ENCODE measurements at regions not wholly inside any gene's neighbourhood (a gene's known extent, or its start where the extent isn't known, plus 50 kb on each side); places are given as distances from the start of the nearest gene placed in this dataset.

- ATAC-seq = no peak
- Histone ChIP-seq H3K27ac (no peak overlapping the region), H3K9me3 (peaks cover 0 to 5% (median 0%) of the 10 kb centered on the region in 3 donors), H3K36me3 (replicated peaks in 1 of 2; ENCODE audit: insufficient read depth in 1 of 2, low read depth in 2 of 2) (no peaks in the 10 kb centered on the region), H3K4me1 (no peaks in the 10 kb centered on the region), H3K4me3 (no peak overlapping the region), H3K27me3 (no peaks in the 10 kb centered on the region)
- TF ChIP-seq CTCF (IDR thresholded peaks at IDR 0.05) (no peak), POLR2A (IDR thresholded peaks at IDR 0.05) (no peak)
- intact Hi-C loops (cut with DNase I) = no loop called here
- DNase-seq = no peak
- WGBS, 2 donors = 77 to 92% methylated on average over 2 of the region's 2 CpGs
Observed at GRCh38 chr18:8893221-8893620, 187.9 kb downstream of the MTCL1 start.

DNA sequence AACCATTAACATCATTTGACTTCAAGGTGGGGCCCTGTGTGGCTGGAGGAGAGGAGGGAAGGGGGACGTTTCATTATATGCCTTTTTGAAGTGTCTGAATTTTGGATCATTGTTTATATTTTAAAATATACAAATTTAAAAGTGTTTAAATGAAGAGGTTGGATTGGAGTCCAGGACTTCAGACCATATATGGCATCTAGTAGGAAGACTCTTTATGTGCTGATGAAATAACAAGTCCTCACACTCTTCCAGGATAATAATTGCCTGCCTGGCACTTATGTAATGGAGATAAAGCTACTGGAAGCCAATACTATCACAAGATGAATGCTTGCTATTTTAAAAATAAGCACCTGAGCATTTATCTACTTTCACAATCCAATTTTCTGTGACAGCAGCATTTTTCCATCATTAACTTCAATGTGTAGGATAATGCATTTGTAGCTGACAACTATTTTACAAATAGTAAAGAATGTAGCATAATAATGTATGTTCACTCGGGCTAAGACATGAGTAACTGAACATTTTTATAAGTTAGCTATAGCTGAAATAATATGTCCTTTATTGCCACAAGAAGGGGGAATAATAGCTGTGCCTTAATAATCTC is 188.4 kb downstream of the MTCL1 start:
- H3K36me3 ChIP-seq (replicated peaks in 1 of 2; ENCODE audit: insufficient read depth in 1 of 2, low read depth in 2 of 2) = no peaks in the 10 kb centered on the region
- intact Hi-C loops (cut with DNase I) = no loop called here
- TF ChIP-seq CTCF (IDR thresholded peaks at IDR 0.05) = no peak
- TF ChIP-seq POLR2A (IDR thresholded peaks at IDR 0.05) = no peak
- H3K4me3 ChIP-seq = no peak overlapping the region
- H3K4me1 ChIP-seq = no peaks in the 10 kb centered on the region
- ATAC-seq (no peak), DNase-seq (no peak)
- no peak overlapping the region for H3K27ac ChIP-seq
- 66 to 74% methylated on average over 2 of the region's 2 CpGs for whole genome bisulfite sequencing, 2 donors
- H3K27me3 ChIP-seq = no peaks in the 10 kb centered on the region
- H3K9me3 ChIP-seq = peaks cover 0 to 5% (median 0%) of the 10 kb centered on the region in 3 donors

GRCh38 chr18:8894823-8895222 is 189.5 kb downstream of the MTCL1 start:
- ATAC-seq (no peak), DNase-seq (no peak)
- H3K4me1 ChIP-seq = no peaks in the 10 kb centered on the region
- no peaks in the 10 kb centered on the region for H3K27me3 ChIP-seq
- H3K36me3 ChIP-seq (replicated peaks in 1 of 2; ENCODE audit: insufficient read depth in 1 of 2, low read depth in 2 of 2) = no peaks in the 10 kb centered on the region
- intact Hi-C loops (cut with DNase I) = no loop called here
- H3K27ac ChIP-seq = no peak overlapping the region
- H3K9me3 ChIP-seq = peaks cover 0 to 5% (median 0%) of the 10 kb centered on the region in 3 donors
- H3K4me3 ChIP-seq = no peak overlapping the region
- TF ChIP-seq CTCF (IDR thresholded peaks at IDR 0.05) = no peak
- TF ChIP-seq POLR2A (IDR thresholded peaks at IDR 0.05) = no peak
- whole genome bisulfite sequencing, 2 donors = 76 to 87% methylated on average over 3 of the region's 3 CpGs

GRCh38 chr18:8895341-8895740 is 190.0 kb downstream of the MTCL1 start:
- Histone ChIP-seq H3K4me1 (no peaks in the 10 kb centered on the region), H3K9me3 (peaks cover 0 to 5% (median 0%) of the 10 kb centered on the region in 3 donors), H3K36me3 (replicated peaks in 1 of 2; ENCODE audit: insufficient read depth in 1 of 2, low read depth in 2 of 2) (no peaks in the 10 kb centered on the region), H3K27me3 (no peaks in the 10 kb centered on the region), H3K27ac (no peak overlapping the region), H3K4me3 (no peak overlapping the region)
- TF ChIP-seq POLR2A (IDR thresholded peaks at IDR 0.05) (no peak), CTCF (IDR thresholded peaks at IDR 0.05) (no peak)
- no peak for ATAC-seq
- 93 to 100% methylated on average over 1 of the region's 1 CpG for WGBS, 2 donors
- no peak for DNase-seq
- intact Hi-C loops (cut with DNase I) = no loop called here

DNA sequence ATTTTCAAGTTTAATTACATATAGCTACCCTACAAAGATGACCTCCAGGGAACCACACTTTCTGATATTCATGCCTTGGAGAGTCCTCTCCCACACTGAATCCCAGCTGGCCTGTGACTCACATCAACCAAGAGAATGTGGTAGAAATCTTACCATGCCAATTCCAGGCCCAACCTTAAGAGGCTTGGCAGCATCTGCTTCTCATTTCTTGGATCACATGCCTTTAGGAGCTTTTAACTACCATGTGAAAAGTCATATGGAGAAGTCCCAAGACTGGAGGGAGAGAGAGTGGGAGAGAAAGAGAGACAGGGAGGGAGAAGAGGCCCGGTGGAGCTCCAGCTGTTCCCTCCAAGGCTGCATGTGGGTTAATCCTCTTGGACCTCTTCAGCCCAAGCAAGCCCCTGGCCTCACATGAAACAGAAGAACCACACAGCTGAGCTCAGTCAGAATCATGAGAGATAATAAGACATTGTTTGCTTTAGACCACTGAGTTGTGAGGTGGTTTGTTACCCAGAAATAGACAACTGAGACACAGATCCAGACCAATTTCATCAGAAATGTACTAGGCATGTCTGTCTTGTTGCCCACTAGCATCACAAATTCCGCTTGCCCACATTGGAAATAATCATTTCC is 190.7 kb downstream of the MTCL1 start:
- H3K9me3 ChIP-seq = peaks cover 0 to 5% (median 0%) of the 10 kb centered on the region in 3 donors
- no peak overlapping the region for H3K4me3 ChIP-seq
- H3K4me1 ChIP-seq = no peaks in the 10 kb centered on the region
- H3K27ac ChIP-seq = no peak overlapping the region
- TF ChIP-seq POLR2A (IDR thresholded peaks at IDR 0.05) = no peak
- TF ChIP-seq CTCF (IDR thresholded peaks at IDR 0.05) = no peak
- ATAC-seq = no peak
- no peaks in the 10 kb centered on the region for H3K27me3 ChIP-seq
- DNase-seq = no peak
- whole genome bisulfite sequencing, 2 donors = 44 to 77% methylated on average over 2 of the region's 2 CpGs
- no peaks in the 10 kb centered on the region for H3K36me3 ChIP-seq (replicated peaks in 1 of 2; ENCODE audit: insufficient read depth in 1 of 2, low read depth in 2 of 2)
- intact Hi-C loops (cut with DNase I) = no loop called here
